GM12891 (cell line): ENCODE measurements at regions not wholly inside any gene's neighbourhood (a gene's known extent, or its start where the extent isn't known, plus 50 kb on each side); places are given as distances from the start of the nearest gene placed in this dataset.

Source experiments
- POLR2A ChIP-seq: IDR thresholded peaks from 2 replicates; pipeline ENCODE4 v1.6.1; 2011; ENCODE audit warnings: low read depth, low read length, control low read depth
- TAF1 ChIP-seq: IDR thresholded peaks from 2 replicates; pipeline ENCODE4 v1.6.1; 2011; ENCODE audit warnings: low read depth, low read length, control low read depth

DNA sequence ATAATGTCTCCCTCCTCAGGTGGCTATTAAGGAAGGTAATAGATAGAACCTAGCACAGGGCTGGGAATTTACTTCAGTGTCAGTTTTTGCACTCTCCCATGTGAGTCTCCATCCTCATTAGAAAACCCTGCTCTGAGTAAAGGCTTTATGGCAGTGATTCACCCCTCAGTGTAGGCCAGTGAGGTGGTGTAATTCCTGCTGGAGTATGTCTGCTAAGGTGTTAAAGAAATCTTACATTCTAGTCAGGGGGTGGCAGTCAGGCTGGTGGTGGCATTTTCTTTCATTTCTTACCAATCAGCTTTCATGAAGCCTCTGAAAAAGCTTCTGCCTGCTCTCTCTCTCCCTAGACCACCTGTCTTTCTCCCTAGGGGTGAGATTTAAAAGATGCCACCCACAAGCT is 138.8 kb upstream of the CCL2 start:
- TF ChIP-seq TAF1 (no peak), POLR2A (no peak)
